DOHH2 (cell line): ENCODE measurements at regions not wholly inside any gene's neighbourhood (a gene's known extent, or its start where the extent isn't known, plus 50 kb on each side); places are given as distances from the start of the nearest gene placed in this dataset.

Source experiments
- H3F3A ChIP-seq: fragments of 200-600 bp; sonication (generic), shearing (Covaris generic); 2 replicates; pipeline ENCODE4 v1.6.0; 2016; ENCODE audit warnings: antibody characterized with exemption, mild to moderate bottlenecking; ENCODE audit not compliant: control insufficient read depth, insufficient read depth
- H3K27ac ChIP-seq: fragments of 200-600 bp; sonication (generic); 2 replicates; pipeline ENCODE4 v1.5.1; 2014; ENCODE audit warnings: low read depth, mild to moderate bottlenecking, low read length, moderate library complexity
- H3K27me3 ChIP-seq: fragments of 200-600 bp; sonication (generic); 2 replicates; pipeline ENCODE4 v1.6.1; 2014; ENCODE audit warnings: mild to moderate bottlenecking, low read length, mixed read lengths; ENCODE audit not compliant: control insufficient read depth
- H3K36me3 ChIP-seq: fragments of 200-600 bp; sonication (generic); 2 replicates; pipeline ENCODE4 v1.6.1; 2014; ENCODE audit warnings: mild to moderate bottlenecking, low read length, moderate library complexity, mixed read lengths; ENCODE audit not compliant: control insufficient read depth
- H3K4me1 ChIP-seq: fragments of 200-600 bp; sonication (generic); 2 replicates; pipeline ENCODE4 v1.6.1; 2014; ENCODE audit warnings: mild to moderate bottlenecking, low read length, mixed read lengths; ENCODE audit not compliant: control insufficient read depth
- H3K4me2 ChIP-seq: fragments of 200-600 bp; sonication (generic); 2 replicates; pipeline ENCODE4 v1.6.0; 2014; ENCODE audit warnings: mild to moderate bottlenecking, low read length, moderate library complexity
- H3K4me3 ChIP-seq: fragments of 200-600 bp; sonication (generic); 2 replicates; pipeline ENCODE4 v1.5.1; 2014; ENCODE audit warnings: mild to moderate bottlenecking, low read length, mixed read lengths
- H3K79me2 ChIP-seq: fragments of 200-600 bp; sonication (generic); 2 replicates; pipeline ENCODE4 v1.6.1; 2014; ENCODE audit warnings: mild to moderate bottlenecking, low read length, mixed read lengths; ENCODE audit not compliant: control insufficient read depth
- H3K9me2 ChIP-seq: fragments of 200-600 bp; sonication (generic); replicated peaks from 2 replicates; pipeline ENCODE4 v1.6.1; 2014; ENCODE audit warnings: mild to moderate bottlenecking, low read length, mixed read lengths; ENCODE audit not compliant: control insufficient read depth
- H3K9me3 ChIP-seq: fragments of 200-600 bp; sonication (generic); 2 replicates; pipeline ENCODE4 v1.6.1; 2014; ENCODE audit warnings: antibody characterized with exemption, low read length, mixed read lengths; ENCODE audit not compliant: control insufficient read depth, insufficient read depth
- H4K20me1 ChIP-seq: fragments of 200-600 bp; sonication (generic); 2 replicates; pipeline ENCODE4 v1.6.0; 2014; ENCODE audit warnings: low read depth, mild to moderate bottlenecking, antibody characterized with exemption, low read length, moderate library complexity; ENCODE audit not compliant: control insufficient read depth, insufficient read depth
- EZH2phosphoT487 ChIP-seq: fragments of 200-600 bp; sonication (generic); IDR thresholded peaks from 2 replicates; pipeline ENCODE4 v1.6.1; 2017; ENCODE audit warnings: borderline replicate concordance, mild to moderate bottlenecking, antibody characterized with exemption, low read length, moderate library complexity, mixed read lengths
- TF ChIP-seq, protein P1 (sequence below): fragments of 200-600 bp; sonication (generic); IDR thresholded peaks from one replicate; pipeline ENCODE4 v1.5.1; 2014; ENCODE audit warnings: antibody characterized with exemption, mild to moderate bottlenecking, low read depth, low read length; ENCODE audit not compliant: poor library complexity, severe bottlenecking

- no peaks in the 10 kb centered on the region for H3K36me3 ChIP-seq
- H3K9me3 ChIP-seq = no peaks in the 10 kb centered on the region
- H4K20me1 ChIP-seq = no peaks in the 10 kb centered on the region
- H3F3A ChIP-seq = no peaks in the 10 kb centered on the region
- H3K9me2 ChIP-seq = no peaks in the 10 kb centered on the region
- H3K4me1 ChIP-seq = no peaks in the 10 kb centered on the region
- no peak overlapping the region for H3K27ac ChIP-seq
- TF ChIP-seq EZH2phosphoT487 = no peak
- TF ChIP-seq, protein P1, sequence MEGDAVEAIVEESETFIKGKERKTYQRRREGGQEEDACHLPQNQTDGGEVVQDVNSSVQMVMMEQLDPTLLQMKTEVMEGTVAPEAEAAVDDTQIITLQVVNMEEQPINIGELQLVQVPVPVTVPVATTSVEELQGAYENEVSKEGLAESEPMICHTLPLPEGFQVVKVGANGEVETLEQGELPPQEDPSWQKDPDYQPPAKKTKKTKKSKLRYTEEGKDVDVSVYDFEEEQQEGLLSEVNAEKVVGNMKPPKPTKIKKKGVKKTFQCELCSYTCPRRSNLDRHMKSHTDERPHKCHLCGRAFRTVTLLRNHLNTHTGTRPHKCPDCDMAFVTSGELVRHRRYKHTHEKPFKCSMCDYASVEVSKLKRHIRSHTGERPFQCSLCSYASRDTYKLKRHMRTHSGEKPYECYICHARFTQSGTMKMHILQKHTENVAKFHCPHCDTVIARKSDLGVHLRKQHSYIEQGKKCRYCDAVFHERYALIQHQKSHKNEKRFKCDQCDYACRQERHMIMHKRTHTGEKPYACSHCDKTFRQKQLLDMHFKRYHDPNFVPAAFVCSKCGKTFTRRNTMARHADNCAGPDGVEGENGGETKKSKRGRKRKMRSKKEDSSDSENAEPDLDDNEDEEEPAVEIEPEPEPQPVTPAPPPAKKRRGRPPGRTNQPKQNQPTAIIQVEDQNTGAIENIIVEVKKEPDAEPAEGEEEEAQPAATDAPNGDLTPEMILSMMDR = no peak
- H3K4me3 ChIP-seq = no peak overlapping the region
- H3K4me2 ChIP-seq = no peak overlapping the region
- H3K79me2 ChIP-seq = no peaks in the 10 kb centered on the region
- H3K27me3 ChIP-seq = no peaks in the 10 kb centered on the region
Measured at GRCh38 chr21:20538039-20538658, 460.1 kb upstream of the NCAM2 start.

GRCh38 chr21:20545454-20545853 is 452.8 kb upstream of the NCAM2 start:
- Histone ChIP-seq H3K4me2 (no peak overlapping the region), H3K27me3 (no peaks in the 10 kb centered on the region), H3K4me3 (no peak overlapping the region), H3K9me2 (no peaks in the 10 kb centered on the region), H3K27ac (no peak overlapping the region), H3F3A (no peaks in the 10 kb centered on the region), H3K36me3 (no peaks in the 10 kb centered on the region), H3K79me2 (no peaks in the 10 kb centered on the region), H3K4me1 (no peaks in the 10 kb centered on the region), H4K20me1 (no peaks in the 10 kb centered on the region), H3K9me3 (no peaks in the 10 kb centered on the region)
- no peak for TF ChIP-seq EZH2phosphoT487
- TF ChIP-seq, protein P1 = no peak

DNA sequence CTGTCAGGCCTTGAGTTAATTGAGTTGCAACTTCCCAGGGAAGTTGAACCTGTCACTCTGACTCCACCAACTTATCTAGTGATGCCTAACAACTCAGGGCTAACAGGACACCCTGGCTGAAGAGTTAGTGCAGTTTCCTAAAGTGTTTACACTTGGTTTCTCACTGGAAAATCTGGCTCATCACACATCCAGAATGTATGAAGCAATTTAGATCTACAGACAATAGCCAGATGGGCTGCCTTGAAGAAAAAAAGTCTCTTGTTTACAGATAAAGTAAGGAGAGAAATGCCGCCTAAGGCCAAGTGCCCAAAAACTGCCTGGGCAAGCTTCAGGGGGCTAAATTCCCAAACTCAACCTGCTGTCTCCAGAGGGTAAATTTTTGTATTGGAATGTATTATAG is 446.3 kb upstream of the NCAM2 start:
- H3K4me2 ChIP-seq = no peak overlapping the region
- peaks cover 3% of the 10 kb centered on the region; the same call in 1 of the 2 replicates for H3K9me3 ChIP-seq
- TF ChIP-seq, protein P1 = no peak
- H3K4me3 ChIP-seq = no peak overlapping the region
- no peaks in the 10 kb centered on the region for H3K27me3 ChIP-seq
- no peaks in the 10 kb centered on the region for H3K4me1 ChIP-seq
- H3F3A ChIP-seq = no peaks in the 10 kb centered on the region
- no peak overlapping the region for H3K27ac ChIP-seq
- no peaks in the 10 kb centered on the region for H3K79me2 ChIP-seq
- H4K20me1 ChIP-seq = no peaks in the 10 kb centered on the region
- H3K36me3 ChIP-seq = no peaks in the 10 kb centered on the region
- H3K9me2 ChIP-seq = no peaks in the 10 kb centered on the region

DNA sequence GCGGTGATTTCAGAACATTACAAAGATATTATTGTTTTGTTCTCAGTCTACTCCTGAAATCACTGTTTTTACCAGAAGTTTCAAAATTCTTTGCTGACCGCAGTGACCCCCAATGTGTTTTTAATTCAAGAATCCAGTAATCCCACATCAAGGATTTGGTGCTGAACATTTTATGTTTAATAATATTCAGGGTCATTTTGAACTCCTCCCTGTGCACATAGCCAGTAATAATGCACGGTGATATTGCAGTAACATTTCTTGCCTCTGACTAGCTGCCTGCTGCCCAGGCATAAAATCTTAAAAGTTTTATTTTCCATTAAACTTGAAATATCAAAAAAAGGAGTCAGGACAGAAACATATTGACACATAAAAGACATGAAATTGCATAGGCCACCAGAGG is 443.4 kb upstream of the NCAM2 start:
- H3K4me1 ChIP-seq = no peaks in the 10 kb centered on the region
- no peaks in the 10 kb centered on the region for H3K9me2 ChIP-seq
- H3K36me3 ChIP-seq = no peaks in the 10 kb centered on the region
- TF ChIP-seq EZH2phosphoT487 = no peak
- TF ChIP-seq, protein P1 = no peak
- no peak overlapping the region for H3K4me3 ChIP-seq
- no peak overlapping the region for H3K27ac ChIP-seq
- no peak overlapping the region for H3K4me2 ChIP-seq
- H3K9me3 ChIP-seq = peaks cover 6% of the 10 kb centered on the region; the same call in 1 of the 2 replicates
- no peaks in the 10 kb centered on the region for H3F3A ChIP-seq
- H3K79me2 ChIP-seq = no peaks in the 10 kb centered on the region
- H4K20me1 ChIP-seq = no peaks in the 10 kb centered on the region
- no peaks in the 10 kb centered on the region for H3K27me3 ChIP-seq
